Kidney tubule cell (primary cell): ENCODE measurements at regions not wholly inside any gene's neighbourhood (a gene's known extent, or its start where the extent isn't known, plus 50 kb on each side); places are given as distances from the start of the nearest gene placed in this dataset.
A peak's percentile ranks its signal among the peaks of the same experiment; 100 is the strongest.
"Not testable (repeated sequence)": the region's sequence is repeated elsewhere in the genome, so short reads cannot be mapped to it uniquely, and the experiment has no call there.

Source experiments
- DNase-seq: peaks from one replicate; pipeline ENCODE4 v3.0.0-alpha.2; 2018; ENCODE audit warnings: low spot score

GRCh38 chr2:228594012-228594411, 412.5 kb upstream of the SPHKAP start:
- no peak for DNase-seq

DNA sequence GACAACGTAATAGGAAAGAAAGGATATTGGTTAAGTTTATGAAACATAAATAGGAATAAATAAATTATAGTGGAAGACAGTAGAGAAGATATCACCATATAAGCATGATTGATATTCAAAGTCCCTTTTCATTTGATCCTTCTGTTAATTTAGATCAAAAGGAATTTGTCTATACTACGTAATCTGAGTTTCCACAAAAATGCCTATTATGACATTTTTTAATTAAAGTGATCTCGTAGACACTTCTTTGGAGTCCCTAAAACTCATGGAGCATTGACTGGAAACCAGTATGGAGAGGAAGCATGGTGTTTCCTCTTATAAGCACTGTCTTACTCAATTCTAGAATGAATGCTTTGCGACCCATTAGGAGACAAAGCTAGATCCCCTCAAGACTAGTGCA, 411.4 kb upstream of the SPHKAP start:
- no peak for DNase-seq

- DNase-seq, result no peak
Observed at GRCh38 chr2:228590681-228591080, 409.2 kb upstream of the SPHKAP start.

- DNase-seq, result no peak
Observed at GRCh38 chr2:228589115-228589514, 407.6 kb upstream of the SPHKAP start.

- DNase-seq, result no peak
Observed at GRCh38 chr2:228581731-228582130, 400.2 kb upstream of the SPHKAP start.

- no peak for DNase-seq
Observed at GRCh38 chr2:228575897-228576296, 394.4 kb upstream of the SPHKAP start.

- DNase-seq, result not testable (repeated sequence)
Observed at GRCh38 chr2:228568275-228568674, 386.8 kb upstream of the SPHKAP start.

DNA sequence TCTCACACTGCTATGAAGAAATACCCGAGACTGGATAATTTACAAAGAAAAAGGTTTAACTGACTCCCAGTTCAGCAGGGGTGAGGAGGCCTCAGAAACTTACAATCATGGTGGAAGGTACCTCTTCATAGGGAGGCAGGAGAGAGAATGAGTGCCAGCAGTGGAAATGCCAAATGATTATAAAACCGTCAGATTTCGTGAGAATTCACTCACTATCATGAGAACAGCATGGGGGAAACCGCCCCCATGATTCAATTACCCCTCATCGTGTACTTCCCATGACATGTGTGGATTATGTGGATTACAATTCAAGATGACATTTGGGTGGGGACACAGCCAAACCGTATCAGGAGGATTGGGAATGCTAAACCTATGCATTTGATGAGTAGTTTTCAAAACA, 380.3 kb upstream of the SPHKAP start:
- DNase-seq, result no peak

DNA sequence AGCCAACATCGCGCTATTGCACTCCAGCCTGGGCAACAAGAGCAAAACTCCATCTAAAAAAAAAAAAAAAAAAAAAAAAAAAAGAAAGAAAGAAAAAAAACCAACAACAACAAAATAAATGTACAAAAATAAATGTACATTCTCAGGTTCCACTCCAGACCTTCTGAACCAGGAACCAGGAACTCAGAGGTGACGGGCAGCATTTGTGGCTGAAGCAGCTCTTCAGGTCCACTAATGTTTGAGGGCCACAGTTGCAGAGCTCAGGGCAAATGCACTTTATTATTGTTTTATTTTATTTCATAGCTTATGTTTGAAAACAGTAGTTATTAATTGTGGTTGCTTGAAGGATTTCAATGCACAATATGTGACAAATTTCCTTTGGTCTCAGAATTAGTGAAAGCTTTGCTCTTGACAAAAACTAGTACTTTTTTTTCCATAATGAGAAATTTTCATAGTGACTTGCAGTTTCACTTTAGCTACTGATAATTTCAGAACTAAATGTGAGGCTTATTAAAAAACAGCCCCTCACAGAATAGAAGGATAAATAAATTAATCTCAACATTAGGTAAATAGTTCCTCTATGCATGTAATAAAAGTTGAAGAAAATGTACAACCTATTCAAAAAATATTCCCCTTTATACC, 378.4 kb upstream of the SPHKAP start:
- DNase-seq, result no peak

DNA sequence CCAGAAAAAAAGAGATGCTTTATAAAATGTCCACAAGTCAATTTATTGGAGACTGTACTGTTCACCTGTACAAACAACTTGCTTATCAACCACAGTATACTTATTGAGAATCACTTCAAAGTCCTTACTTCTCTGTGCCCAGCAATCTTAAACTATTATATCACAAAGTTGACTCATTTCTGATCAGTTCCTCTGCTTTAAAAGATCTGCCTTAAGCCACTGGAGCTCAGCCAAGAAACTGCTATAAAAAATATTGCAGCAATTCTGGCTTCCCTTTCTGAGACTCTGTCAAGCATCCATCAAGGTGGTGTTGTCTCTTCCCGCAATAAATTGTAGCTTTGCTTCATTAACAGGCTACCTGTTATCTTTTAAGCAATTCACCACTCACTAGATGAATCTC, 375.2 kb upstream of the SPHKAP start:
- peak; percentile 11 for DNase-seq

DNA sequence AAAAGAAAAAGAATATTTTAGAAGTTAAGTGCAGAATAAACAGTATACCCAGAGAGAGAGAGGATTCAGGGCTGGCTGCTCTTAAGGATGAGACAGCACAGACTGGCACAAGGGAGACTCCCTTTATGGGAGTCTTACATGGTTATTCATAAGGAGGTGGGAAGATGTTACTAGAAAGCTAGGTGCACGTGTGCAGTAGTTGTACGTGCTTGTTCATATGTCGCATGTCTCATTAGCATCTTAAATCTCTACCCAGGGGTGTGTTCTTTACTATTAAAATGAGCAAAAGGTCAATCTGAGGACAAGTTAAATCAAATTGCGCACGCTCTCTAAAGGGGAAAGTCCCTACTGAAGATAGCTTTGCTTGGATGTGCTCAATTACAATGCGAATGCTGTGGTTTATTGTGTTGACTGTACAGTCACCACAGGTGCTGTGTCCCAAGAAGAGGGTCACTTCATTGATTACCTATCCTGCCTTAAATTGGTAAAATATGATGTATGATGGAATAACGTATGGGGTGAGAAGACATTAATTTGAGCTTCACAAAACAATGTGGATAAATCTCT, 368.0 kb upstream of the SPHKAP start:
- peak; percentile 43 for DNase-seq

DNA sequence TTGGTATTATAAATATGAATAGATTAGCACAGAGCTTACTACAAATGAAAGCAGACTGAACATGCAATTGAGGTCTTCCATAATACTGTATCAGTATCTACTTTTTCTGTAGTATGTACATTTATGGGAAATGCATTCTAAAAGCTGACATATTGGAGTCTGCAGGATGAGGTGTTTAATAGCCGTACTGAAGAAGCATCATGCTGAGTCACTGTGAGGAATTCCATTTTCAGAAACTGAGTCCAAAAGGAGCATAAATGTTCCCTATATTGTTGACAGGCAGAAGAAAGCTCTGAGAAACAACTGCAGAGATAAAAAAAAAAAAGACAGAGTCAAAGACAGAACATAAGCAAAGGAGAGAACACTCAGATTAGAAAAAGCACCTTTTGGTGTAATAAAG, 366.7 kb upstream of the SPHKAP start:
- no peak for DNase-seq

DNA sequence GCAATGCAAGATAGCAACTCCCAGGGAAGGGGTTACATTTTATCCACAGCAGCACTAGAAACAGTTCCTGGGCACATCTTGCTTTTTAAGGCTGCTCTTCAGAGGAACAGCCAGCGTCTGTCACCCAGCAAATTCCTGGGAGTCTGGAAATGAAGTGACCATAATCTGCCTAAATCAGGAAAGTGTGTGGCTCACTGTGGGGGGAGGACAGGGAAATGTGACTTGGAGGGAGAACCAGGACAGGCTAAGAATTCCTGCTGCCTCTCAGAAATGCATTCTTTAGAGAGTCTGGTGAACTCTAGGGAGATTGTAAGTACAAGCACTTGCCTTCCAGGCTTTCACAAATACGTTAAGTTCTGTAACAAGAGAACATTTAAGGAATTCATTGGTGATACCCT, 364.3 kb upstream of the SPHKAP start:
- DNase-seq, result no peak

DNA sequence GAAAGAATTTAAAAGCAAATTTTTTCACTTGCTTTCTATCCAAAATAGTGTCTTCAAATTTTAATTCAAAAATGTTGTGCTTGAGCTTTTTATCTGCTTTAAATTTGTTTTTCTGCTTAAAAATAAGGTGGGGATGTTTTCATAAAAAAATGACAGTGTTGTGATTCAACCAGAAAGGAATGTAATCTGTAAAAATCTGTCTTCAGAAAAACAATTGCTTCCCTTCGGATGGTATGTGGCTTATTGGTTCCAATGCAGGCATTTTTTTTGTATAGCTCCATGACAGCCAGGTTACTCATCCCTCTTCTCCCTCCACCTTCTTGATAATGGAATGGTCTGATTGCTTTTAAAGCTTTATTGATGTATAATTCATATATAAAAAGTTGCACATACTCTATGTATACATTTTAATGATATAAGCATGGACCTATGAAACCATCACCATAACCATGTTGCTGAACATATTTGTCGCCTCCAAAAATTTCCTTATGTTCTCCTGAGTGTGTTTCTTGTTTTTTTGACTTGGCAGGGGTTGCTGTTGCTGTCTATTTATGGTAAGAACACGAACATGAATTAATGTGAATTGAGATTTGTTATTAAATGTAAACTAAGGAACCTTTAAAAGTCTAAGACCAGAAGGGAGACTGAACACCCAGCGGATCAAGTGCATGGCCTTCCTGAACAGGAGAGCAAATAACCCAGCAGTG, 363.7 kb upstream of the SPHKAP start:
- peak; percentile 59 for DNase-seq

DNA sequence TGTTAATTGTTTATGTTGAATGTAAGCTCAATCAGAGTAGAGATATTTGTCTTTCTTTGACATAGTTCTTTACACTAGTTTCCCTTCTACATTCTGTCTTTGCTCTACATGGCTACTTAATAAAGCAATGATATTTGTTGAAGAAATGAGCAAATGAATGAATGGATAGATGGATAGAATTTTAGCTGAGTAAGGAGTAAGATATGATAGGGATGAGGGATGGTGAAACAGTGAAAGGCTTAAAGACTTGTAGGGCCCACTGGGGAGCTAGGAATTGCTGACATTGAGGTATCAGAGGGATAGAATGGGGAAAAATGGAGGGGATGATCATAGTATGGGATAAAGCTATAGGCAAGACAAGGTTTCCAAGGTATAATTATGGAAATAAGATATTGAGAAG, 361.6 kb upstream of the SPHKAP start:
- no peak for DNase-seq

- no peak for DNase-seq
Observed at GRCh38 chr2:228542277-228542676, 360.8 kb upstream of the SPHKAP start.

DNA sequence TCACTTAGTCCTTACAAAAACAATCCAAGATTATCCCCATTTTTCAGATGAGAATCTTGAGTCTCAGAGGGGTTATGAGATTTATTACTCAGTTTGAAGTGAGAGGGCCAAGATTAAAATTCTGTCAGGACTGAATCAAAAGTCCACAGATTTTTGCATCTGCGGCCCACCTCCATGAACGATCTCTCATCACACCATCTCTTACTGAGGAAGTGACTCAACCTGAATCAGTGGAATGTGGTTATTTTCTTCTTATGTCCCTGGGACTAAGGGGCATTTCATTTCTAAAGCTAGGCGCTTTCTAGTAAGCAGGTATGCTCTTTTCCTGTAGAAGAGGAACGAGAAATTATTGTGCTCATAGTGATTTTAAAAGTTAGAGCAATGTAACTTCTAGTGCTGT, 360.3 kb upstream of the SPHKAP start:
- DNase-seq, result peak; percentile 39

- no peak for DNase-seq
Observed at GRCh38 chr2:228540976-228541375, 359.5 kb upstream of the SPHKAP start.

GRCh38 chr2:228535396-228535795, 353.9 kb upstream of the SPHKAP start:
- peak; percentile 17 for DNase-seq

DNA sequence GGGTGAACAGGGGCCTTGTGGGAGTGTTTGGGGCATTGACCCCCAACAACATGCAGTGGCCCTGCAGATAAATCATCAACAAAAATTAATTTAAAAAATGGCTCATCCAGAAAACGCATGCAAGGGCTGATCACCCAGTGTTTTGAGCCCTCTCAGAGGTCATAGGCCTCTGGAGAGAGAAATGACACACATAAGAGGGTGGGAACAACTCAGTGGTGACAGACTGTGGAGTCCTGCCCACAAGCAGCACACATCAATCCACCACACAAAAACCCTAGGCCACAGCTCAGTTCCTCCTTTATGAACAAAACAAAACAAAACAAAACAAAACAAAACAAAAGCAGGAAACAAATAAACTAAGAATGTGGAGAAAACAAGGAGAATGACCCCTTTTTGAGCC, 351.7 kb upstream of the SPHKAP start:
- DNase-seq, result no peak

- DNase-seq, result no peak
Observed at GRCh38 chr2:228532233-228532632, 350.7 kb upstream of the SPHKAP start.

GRCh38 chr2:228527197-228527881, 345.9 kb upstream of the SPHKAP start:
- peak; percentile 27 for DNase-seq

DNA sequence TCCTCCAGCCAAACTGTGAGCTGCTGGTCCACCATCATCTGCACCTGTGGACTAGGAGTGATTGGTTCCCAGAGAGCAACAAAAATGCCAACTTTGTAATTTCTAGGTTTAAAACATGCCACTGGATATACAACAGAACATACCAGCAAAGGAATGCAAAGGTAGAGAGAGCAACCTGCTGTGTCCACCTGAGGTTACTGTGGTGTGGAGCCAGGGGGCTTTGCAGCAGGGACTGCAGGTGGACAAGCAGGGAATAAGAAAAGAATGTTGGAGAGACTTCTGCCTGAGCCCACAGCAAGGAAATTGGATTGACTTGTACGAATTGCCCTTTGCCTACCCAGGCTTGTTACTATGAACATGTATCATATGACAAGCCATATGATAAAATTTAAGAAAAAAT, 345.2 kb upstream of the SPHKAP start:
- no peak for DNase-seq
